Glomerular endothelial cell (primary cell): ENCODE measurements at regions not wholly inside any gene's neighbourhood (a gene's known extent, or its start where the extent isn't known, plus 50 kb on each side); places are given as distances from the start of the nearest gene placed in this dataset.
"Not testable (repeated sequence)": the region's sequence is repeated elsewhere in the genome, so short reads cannot be mapped to it uniquely, and the experiment has no call there.

Experiments used
- DNase-seq: peaks from one replicate; pipeline ENCODE4 v3.0.0-alpha.2; 2011; ENCODE audit warnings: low read depth, low spot score; ENCODE audit errors: extremely low read depth

DNA sequence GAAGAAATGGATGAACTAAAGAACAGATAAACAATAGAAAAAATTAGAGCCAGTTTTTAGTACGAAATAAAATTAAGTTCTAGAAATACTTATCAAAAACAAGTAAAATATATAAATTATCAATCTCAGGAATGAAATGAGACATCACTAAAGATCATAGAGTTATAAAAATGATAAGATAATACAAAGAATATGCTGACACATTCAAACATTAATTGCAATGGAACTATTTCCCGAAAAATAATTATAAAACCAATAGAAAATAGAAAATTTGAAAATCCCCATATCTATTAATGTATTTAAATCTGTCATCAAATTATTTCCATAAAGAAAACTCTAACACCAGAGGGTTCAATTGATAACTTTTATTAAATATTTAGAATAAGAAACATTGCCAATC, 458.1 kb upstream of the MBL2 start:
- DNase-seq, result no peak

DNA sequence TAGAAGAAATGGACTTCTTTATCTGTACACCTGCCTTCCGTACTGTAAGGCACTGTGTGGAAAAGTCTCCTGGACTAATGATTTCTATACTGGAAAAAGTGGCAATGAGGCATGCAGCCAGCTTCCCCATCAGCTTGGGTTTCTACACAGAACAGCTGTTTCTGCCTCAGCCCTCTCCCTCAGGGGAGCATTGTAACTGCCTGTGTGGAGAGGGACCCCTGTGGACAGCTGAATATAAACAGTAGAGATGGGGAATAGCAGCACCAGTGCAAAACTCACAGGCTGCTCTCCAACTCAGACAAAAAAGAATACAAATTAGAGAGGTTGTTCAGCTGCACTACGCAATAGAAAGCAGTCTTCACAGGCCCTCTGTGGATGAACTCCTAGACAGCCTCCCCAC, 451.3 kb upstream of the MBL2 start:
- no peak for DNase-seq

DNA sequence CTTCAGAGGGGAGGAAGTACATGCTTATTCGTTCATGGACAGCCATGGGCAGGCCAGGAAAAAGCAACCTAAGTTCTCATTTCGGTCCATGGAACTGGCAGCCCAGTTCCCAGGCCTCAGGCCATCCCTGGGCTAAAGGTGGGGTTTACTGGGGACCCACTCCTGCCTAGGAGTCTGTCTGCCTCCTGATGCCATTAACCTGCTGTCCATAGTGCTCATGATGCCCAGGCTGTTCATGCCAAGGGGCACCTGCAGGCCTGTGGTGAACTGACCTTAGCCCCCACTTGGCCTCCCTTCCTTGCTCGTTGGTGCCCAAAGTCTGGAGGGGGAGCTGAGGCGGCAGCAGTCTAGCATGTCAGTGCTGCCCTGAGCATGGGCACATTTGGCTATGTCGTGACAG, 450.2 kb upstream of the MBL2 start:
- no peak for DNase-seq

DNA sequence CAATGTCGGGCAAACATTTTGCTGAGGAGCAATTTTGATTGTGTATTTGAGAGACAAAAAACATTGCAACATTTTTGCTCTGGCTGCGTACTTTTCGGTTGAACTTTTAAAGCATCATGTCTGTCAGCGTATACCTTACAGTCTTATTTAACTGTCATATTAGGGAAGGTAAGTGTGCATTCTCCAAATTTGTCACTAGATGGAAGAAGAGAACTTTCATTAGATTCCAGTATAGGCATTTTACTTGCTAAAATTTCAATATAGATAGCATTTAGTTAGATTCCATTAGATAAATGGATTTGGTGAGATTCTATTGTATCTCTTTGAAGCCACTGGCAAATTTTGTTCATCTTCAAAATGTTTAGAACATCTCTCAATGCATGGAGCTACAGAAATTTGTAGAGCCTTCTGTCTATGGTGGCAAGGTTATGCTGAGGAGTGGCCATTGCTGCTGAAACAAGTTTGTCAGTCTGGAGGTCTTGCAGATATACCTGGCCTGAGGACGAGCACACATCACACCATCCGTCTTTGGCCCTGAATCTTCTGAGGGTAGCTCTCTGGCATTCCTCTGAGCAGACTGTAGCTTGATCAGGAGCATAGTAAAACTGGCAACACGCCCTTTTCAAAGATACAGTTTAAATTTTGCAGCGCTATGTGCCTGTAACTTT, 437.5 kb upstream of the MBL2 start:
- DNase-seq, result peak; percentile 29

DNA sequence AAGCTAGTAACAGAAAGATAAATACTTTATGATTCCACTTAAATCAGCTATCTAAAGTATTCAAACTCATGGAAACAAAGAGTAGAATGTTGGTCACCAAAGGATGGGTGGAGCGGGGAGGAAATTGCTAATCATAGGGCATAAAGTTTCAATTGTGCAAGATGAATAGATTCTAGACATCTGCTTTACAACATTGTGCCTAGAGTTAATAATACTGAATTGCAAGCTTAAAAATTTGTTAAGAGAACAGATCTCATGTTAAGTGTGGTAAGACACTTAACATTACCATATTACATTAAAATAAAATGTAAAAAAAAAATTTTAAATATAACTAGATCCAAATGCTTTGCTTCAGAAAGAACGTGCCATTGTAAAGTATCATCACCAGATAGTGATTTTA, 411.1 kb upstream of the MBL2 start:
- DNase-seq, result no peak

DNA sequence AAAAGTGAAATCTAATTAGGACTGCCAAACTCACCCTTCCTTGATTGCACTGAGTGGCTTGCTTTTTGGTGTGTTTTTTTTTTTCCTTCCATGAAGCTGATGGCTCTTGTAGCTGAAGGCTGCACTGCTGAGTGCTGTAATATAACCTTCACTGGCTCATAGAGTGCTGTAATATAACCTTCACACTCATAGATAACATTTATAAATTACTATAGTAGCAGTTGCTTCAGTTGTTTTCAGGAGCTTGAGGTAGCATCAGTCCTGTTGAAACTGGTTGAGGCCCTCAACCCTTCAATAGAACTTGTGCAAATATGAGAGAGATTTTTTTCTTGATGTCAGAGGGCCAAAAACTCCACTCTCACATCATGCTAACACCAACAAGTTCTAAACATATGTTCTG, 404.9 kb upstream of the MBL2 start:
- DNase-seq, result no peak

DNA sequence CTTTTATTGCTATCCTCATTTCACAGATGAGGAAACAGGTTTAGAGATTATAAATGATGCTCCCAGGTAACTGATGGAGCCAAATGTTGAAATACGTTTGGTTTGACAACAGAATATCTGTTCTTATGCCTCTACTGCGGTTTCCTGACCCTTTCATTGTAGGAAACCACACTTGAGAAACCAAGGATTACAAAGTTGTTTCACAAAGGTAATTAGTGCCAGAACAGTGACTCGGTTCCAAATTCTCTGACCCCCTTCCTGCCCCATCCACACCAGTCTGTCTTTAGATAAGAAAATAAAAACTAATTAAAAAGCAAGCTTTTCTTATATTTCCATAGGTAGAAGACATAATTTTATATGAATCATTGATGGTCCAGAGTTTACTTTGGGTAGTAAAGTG, 393.7 kb upstream of the MBL2 start:
- no peak for DNase-seq

DNA sequence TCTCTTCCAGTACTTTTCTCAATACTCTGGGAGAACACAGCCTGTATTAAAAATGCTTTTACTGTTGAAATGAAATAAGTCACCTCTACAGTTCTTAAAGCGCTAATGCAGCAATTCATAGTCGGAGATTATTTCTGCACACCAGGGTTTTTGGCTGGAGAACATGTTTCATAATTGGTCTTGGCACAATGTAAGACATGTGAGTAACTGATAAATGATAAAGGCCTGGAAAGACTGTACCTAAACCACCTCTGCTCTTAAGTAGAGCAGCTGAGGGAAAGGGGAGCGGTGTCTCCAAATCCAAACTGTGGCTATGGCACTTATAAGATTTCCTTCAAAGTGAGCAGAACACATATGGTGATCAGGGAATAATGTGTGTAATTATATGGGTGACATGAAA, 390.3 kb upstream of the MBL2 start:
- no peak for DNase-seq

DNA sequence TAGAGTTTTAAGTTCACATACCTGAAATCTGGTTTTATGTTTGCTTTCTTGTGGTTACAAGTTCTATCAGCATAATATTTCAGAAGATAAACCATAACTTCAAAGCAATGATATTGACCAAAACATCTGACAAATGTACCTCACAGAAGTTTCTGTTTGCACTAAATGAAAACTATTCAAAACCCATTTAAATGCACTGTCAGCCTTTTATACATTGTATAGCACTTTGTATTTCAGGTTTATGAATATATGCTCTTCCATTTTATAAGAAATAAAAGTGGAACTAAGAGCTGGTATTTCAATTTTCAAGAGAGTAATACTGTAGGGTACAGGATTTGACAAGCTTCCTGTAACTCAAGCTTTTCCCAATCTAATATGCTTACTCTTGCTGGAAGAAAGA, 388.6 kb upstream of the MBL2 start:
- no peak for DNase-seq

DNA sequence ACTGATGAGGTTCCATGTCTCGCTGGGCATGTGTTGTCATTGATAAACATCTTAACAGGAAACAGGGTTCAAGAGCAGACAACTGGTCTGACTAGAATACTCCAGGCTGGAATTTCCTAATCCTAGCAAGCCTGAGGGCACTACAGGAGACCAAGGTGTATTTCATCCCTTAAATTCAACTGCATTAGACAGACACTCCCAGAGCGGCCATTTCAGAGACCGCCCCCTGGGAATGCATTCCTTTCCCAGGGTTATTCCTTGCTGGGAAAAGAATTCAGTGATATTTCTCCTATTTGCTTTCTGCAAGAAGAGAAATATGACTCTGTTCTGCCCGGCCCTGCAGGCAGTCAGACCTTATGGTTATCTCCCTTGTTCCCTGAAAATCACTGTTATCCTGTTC, 383.1 kb upstream of the MBL2 start:
- DNase-seq, result not testable (repeated sequence)

DNA sequence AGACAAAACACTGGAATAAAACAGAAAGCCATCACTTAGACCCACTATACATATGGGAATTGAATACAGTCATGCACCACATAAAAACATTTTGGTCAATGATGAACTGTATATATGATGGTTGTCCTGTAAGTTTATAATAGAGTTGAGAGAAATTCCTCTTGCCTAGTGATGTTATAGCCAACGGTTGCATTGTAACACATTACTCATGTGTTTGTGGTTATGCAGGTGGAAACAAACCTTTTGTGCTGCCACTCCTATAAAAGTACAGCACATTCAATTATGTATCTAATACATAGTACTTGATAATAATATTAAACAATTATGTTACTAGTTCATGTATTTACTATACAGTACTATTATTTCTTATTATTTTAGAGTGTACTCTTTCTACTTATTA, 381.2 kb upstream of the MBL2 start:
- no peak for DNase-seq

DNA sequence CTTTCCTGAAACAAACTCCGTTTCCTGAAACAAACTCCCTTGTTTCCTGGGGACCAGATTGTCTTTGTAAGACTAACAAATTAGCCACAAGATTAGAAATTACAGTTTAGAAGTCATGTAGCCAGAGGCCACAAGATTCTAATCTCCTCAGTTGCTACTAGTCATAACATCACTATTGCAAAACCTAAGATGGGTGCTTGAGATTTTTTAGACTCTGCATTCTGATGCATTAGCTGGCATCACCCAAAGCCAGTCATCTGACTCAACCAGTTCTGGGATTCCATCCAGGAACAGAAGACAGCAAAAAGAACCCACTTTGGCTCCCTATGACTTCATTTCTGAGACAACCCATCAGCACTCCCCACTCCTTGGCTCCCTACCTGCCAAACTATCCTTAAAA, 367.9 kb upstream of the MBL2 start:
- no peak for DNase-seq

DNA sequence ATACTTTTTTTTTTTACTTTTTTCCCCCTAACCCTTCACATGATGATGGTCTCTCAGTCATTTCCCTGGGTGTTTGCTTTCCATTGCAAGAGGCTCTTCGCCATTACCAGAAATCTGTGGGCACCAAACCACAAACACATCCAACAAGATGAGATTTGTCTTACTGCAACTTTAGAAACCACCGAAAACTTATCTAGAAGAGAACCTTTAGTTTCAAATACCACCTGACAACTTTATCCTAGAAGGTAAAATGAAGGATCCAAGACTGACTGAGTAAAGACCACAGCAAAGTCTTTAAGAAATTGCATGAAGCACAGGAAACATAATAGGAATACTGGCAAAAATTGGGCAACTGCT, 363.3 kb upstream of the MBL2 start:
- DNase-seq, result no peak

DNA sequence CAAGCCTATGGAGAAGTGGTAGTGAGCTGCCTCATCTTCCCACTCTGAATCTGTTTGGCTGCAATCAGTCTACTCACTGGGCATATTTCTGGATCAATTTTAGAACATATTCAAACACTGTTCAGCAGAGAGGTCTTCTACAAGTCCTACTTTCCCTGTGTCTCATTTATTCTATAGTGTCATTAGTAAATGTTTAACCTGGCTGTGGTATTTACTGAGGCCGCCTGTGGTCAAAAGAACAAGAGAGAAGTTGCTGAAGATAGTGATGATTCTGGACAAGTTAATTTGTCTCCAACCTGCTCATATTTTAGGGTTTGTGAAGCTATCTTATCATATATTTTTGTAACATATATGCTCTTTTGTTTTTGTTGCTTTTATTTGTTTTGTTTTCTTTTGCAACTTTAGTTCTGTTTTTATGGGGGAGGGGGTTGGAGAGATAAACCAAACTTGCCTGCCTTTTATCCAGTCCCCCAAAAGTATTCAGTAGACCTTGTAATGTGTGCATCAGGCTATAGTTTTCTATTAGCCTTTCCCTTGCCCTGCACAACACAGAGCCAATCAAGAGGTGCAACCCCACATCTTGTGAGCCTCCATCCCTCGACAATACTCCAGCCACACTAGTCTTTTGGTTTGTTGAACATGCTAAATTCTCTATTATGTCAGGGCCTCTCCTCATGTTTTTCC, 362.8 kb upstream of the MBL2 start:
- no peak for DNase-seq

DNA sequence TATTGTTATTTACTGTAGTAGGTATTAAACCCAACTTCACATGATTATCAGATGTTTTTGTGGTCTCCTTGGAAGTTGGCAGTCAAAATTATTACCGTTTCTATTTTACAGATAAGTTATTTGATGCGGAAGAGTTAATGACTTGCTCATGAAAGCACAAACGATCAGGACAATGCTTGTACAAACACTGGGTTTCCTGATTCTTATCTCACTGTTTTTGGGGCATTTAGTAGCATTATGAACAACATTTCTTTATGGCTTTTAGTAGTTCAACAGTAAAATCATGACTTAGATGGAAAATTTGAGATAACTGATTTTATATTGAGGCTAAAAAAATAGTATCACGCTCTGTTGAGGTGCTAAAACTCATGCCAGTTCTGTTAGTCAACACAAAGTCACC, 361.5 kb upstream of the MBL2 start:
- peak; percentile 66 for DNase-seq

DNA sequence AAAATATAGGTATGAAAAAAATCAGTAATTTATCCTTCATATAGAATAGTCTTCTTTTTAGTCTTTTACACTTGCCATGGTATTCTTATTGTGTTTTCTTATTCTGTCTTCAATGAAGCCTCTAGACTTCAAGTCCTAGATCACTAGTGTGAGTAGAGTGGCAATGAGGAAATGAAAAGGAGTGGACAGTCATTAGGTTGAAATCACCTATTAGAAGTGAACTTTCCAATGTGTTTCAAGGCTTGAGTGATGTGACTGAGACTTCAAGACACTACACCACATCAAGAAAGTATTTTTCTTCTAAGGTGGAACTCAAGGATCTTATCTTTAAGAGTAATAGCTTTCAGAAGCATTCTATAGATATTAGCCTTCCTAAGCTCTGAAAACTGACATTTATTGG, 357.8 kb upstream of the MBL2 start:
- no peak for DNase-seq

DNA sequence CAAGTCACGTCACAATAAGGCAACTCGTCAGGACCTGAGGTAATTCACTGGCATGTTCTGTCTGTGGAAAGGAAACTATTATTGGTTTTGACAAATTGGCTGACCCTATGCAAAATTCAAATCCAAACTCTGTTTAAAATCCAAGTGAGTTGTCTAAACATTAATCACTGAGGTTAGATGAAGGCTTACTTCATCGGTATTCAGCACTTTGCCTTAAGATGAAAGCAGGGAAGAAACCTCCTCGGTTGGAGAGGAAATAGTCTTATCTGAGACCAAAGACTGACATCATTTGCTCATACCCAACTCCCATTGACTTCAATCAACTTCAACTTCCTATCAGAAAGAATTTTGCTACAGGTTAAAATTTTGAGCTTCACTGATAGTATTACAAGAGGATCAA, 355.1 kb upstream of the MBL2 start:
- DNase-seq, result no peak

DNA sequence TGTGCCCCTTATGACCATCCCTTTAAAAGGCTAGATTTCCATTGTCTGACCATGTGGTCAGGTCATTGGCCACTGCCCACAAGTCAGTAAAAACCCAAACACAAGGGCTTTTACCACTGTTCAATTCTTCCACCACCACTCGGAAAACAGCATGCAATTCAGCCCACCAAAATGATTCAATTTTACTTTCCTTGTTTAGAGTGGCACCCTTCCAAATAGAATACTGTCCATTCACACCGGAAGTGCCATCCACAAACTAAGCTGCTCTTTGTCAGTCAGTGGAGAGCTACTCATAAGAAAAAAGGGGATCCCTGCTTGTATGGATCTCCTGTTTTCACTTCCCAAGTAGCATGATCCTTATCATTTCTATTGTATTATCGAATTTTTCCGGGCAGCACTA, 350.7 kb upstream of the MBL2 start:
- no peak for DNase-seq

DNA sequence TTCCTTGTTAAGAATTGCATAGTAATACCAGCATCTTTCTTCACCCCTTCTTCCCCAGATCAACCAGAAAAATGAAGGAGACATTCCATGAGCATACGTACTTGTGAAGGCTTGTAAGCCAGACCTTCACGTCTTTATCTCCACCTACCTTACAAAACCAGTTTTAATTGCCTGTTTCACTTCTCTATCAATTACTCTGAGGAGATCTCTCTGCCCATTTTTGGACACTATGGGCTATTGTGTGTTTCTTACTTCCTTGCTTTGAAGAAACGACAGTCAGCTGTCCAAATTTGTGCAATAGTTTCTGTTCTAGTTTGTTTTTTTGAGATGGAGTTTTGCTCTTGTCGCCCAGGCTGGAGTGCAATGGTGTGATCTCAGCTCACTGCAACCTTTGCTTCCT, 349.7 kb upstream of the MBL2 start:
- DNase-seq, result no peak

DNA sequence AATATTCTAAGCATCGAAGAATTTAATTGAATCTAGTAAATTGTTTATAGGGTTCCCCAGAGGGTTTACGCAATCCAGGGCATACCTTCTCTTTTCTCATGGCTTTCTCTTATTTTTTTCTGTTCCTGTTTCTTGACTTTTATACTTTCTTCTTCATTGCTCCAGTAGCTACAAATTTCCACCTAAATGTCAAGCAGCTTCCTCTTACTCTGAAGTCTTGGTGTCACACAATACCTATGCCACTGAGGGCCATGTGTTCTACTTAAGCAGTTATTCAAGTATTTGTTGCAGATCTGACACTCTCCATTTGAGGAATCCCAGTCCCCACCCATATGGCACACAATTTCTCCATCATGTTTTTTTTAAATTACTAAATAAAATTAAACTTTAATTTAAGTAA, 343.1 kb upstream of the MBL2 start:
- no peak for DNase-seq

DNA sequence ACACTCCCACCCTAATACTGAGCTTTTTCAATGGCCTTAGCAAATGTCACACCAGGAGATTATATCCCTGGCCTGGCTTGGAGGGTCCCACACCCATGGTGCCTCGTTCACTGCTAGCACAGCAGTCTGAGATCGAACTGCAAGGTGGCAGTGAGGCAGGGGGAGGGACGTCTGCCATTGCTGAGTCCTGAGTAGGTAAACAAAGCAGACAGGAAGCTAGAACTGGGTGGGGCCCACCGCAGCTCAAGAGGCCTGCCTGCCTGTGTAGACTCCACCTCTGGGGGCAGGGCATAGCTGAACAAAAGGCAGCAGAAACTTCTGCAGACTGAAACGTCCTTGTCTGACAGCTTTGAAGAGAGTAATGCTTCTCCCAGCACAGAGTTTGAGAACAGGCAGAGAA, 338.9 kb upstream of the MBL2 start:
- DNase-seq, result no peak

DNA sequence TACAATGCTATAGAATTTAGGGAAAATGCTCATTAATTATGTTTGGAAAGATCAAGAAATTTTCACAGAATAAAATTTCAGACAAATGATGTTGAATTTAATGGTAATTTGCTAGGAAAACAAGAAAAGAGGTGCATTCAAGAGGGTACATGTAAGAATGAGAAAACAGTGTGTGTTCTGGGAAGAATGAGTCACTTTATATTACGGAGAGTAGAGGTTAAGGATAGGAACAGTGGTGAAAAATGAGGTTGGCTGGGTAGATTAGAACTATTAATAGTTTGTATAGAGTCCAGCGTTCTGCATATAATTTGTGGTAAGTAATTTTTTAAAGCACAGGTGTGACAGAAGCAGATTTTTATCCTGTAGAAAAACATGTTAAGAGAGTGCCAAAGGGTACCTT, 336.7 kb upstream of the MBL2 start:
- DNase-seq, result no peak

DNA sequence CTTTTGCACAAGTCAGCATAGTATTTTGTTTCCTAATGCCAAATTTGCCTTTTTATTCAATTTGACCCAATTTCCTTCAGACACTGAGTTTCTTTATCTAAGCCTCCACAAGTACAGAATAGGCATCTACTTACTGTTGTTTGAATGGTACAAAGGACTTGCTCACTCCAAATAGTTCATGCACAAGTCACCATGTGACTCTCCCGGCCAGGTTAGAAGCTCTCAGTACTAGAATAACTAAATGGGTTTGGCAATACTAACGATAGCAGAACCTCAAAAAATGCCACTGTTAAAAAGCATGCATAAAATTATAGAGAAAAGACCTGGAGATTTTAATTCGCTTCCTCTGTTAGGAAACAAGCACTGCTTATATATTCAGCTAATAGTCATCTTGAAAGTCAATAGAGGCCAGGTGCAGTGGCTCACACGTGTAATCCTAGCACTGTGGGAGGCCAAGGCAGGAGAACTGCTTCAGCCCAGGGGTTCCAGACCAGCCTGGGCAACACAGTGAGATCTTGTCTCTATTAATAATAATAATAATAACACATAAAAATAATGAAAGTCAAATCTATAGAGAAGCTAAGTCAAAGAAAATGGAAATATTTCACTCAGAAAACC, 335.8 kb upstream of the MBL2 start:
- no peak for DNase-seq
